H9 (cell line): ENCODE measurements at regions not wholly inside any gene's neighbourhood (a gene's known extent, or its start where the extent isn't known, plus 50 kb on each side); places are given as distances from the start of the nearest gene placed in this dataset.

Experiments
- DNase-seq: peaks from one replicate; pipeline ENCODE4 v3.0.0-alpha.2; 2017
- H2AFZ ChIP-seq: one replicate; pipeline ENCODE4 v1.6.1; 2013; ENCODE audit warnings: mild to moderate bottlenecking, low read length, control low read depth, moderate library complexity
- H2AK5ac ChIP-seq: 2 replicates; pipeline ENCODE4 v1.6.1; 2013; ENCODE audit warnings: low read length, control low read depth, mixed read lengths; ENCODE audit not compliant: insufficient read length
- H2BK120ac ChIP-seq: one replicate; pipeline ENCODE4 v1.6.1; 2013; ENCODE audit warnings: low read depth, mild to moderate bottlenecking, low read length, control low read depth, inconsistent platforms; ENCODE audit not compliant: poor library complexity, severe bottlenecking
- H2BK12ac ChIP-seq: 2 replicates; pipeline ENCODE4 v1.6.1; 2013; ENCODE audit warnings: low read length, control low read depth, mixed read lengths, low read depth; ENCODE audit not compliant: insufficient read length
- H2BK15ac ChIP-seq: 2 replicates; pipeline ENCODE4 v1.6.1; 2013; ENCODE audit warnings: low read depth, low read length, control low read depth
- H2BK20ac ChIP-seq: one replicate; pipeline ENCODE4 v1.6.1; 2013; ENCODE audit warnings: low read depth, mild to moderate bottlenecking, low read length, control low read depth, inconsistent platforms; ENCODE audit not compliant: poor library complexity, severe bottlenecking
- H2BK5ac ChIP-seq: 2 replicates; pipeline ENCODE4 v1.6.1; 2013; ENCODE audit warnings: low read length, control low read depth, mixed read lengths; ENCODE audit not compliant: insufficient read length
- H3K14ac ChIP-seq: 2 replicates; pipeline ENCODE4 v1.6.1; 2013; ENCODE audit warnings: low read length, control low read depth; ENCODE audit not compliant: insufficient read depth
- H3K18ac ChIP-seq: 2 replicates; pipeline ENCODE4 v1.6.1; 2013; ENCODE audit warnings: low read depth, mild to moderate bottlenecking, mixed read lengths, low read length, control low read depth; ENCODE audit not compliant: insufficient read length
- H3K23ac ChIP-seq: 2 replicates; pipeline ENCODE4 v1.6.1; 2013; ENCODE audit warnings: low read length, control low read depth, mixed read lengths, low read depth; ENCODE audit not compliant: insufficient read length
- H3K23me2 ChIP-seq: 2 replicates; pipeline ENCODE4 v1.6.1; 2013; ENCODE audit warnings: low read depth, mild to moderate bottlenecking, mixed read lengths, low read length, control low read depth; ENCODE audit not compliant: insufficient read length, poor library complexity, severe bottlenecking
- H3K27ac ChIP-seq: 2 replicates; pipeline ENCODE4 v1.5.1; 2013; ENCODE audit warnings: low read length, control low read depth, mixed read lengths, low read depth; ENCODE audit not compliant: insufficient read length
- H3K27me3 ChIP-seq: 2 replicates; pipeline ENCODE4 v1.6.1; 2013; ENCODE audit warnings: low read length, control low read depth, inconsistent platforms; ENCODE audit not compliant: insufficient read depth
- H3K4ac ChIP-seq: 2 replicates; pipeline ENCODE4 v1.6.1; 2013; ENCODE audit warnings: low read depth, mild to moderate bottlenecking, control low read depth, inconsistent platforms, low read length, moderate library complexity
- H3K4me1 ChIP-seq: 2 replicates; pipeline ENCODE4 v1.6.1; 2013; ENCODE audit warnings: low read length, control low read depth, inconsistent platforms; ENCODE audit not compliant: insufficient read depth
- H3K4me2 ChIP-seq: 2 replicates; pipeline ENCODE4 v1.6.1; 2013; ENCODE audit warnings: low read length, control low read depth, mixed read lengths; ENCODE audit not compliant: insufficient read length, insufficient read depth
- H3K56ac ChIP-seq: 2 replicates; pipeline ENCODE4 v1.6.1; 2013; ENCODE audit warnings: low read depth, mild to moderate bottlenecking, mixed read lengths, low read length, control low read depth; ENCODE audit not compliant: insufficient read length
- H3K79me1 ChIP-seq: 2 replicates; pipeline ENCODE4 v1.6.1; 2013; ENCODE audit warnings: low read depth, mild to moderate bottlenecking, moderate library complexity, low read length, control low read depth, inconsistent platforms; ENCODE audit not compliant: insufficient read depth, poor library complexity, severe bottlenecking
- H3K79me2 ChIP-seq: 2 replicates; pipeline ENCODE4 v1.6.1; 2013; ENCODE audit warnings: low read length, control low read depth, inconsistent platforms; ENCODE audit not compliant: insufficient read depth
- H3K9ac ChIP-seq: 2 replicates; pipeline ENCODE4 v1.6.1; 2013; ENCODE audit warnings: low read length, control low read depth, mixed read lengths; ENCODE audit not compliant: insufficient read length; ENCODE audit errors: extremely low read depth
- H3K9me3 ChIP-seq: one replicate; pipeline ENCODE4 v1.6.1; 2013; ENCODE audit warnings: low read depth, low read length, inconsistent platforms; ENCODE audit not compliant: control insufficient read depth
- H3T11ph ChIP-seq: one replicate; pipeline ENCODE4 v1.6.1; 2013; ENCODE audit warnings: mild to moderate bottlenecking, low read length, control low read depth, inconsistent platforms
- H4K20me1 ChIP-seq: one replicate; pipeline ENCODE4 v1.6.1; 2013; ENCODE audit not compliant: control insufficient read depth, insufficient read length, insufficient read depth
- H4K5ac ChIP-seq: 2 replicates; pipeline ENCODE4 v1.6.1; 2013; ENCODE audit warnings: low read depth, mild to moderate bottlenecking, mixed read lengths, low read length, control low read depth; ENCODE audit not compliant: insufficient read length
- H4K8ac ChIP-seq: replicated peaks from 2 replicates; pipeline ENCODE4 v1.6.1; 2013; ENCODE audit warnings: low read length, control low read depth, mixed read lengths, low read depth; ENCODE audit not compliant: insufficient read length
- H4K91ac ChIP-seq: 2 replicates; pipeline ENCODE4 v1.6.1; 2013; ENCODE audit warnings: low read depth, mild to moderate bottlenecking, moderate library complexity, mixed read lengths, low read length, control low read depth; ENCODE audit not compliant: insufficient read length
- H3K27ac Mint-ChIP-seq, 3 experiments: 2 replicates in 2 of 3; 3 replicates in 1 of 3; pipeline ENCODE4 v1.8.0; 2020 to 2021; ENCODE audit warnings: mixed read lengths in 3 of 3, mild to moderate bottlenecking in 1 of 3, moderate library complexity in 1 of 3
- H3K27me3 Mint-ChIP-seq: 2 replicates; pipeline ENCODE4 v1.8.0; 2021; ENCODE audit warnings: low read depth, mild to moderate bottlenecking, moderate library complexity, mixed read lengths
- H3K36me3 Mint-ChIP-seq, 3 experiments: 2 replicates in 2 of 3; 3 replicates in 1 of 3; pipeline ENCODE4 v1.8.0; 2020 to 2021; ENCODE audit warnings: low read depth in 3 of 3, mixed read lengths in 3 of 3; ENCODE audit not compliant: insufficient read depth in 1 of 3
- H3K4me1 Mint-ChIP-seq, 2 experiments: 2 replicates each; pipeline ENCODE4 v1.8.0; 2020; ENCODE audit warnings: mixed read lengths in 2 of 2
- H3K4me3 Mint-ChIP-seq, 2 experiments: 2 replicates in 1 of 2; 3 replicates in 1 of 2; pipeline ENCODE4 v1.8.0; 2020 to 2021; ENCODE audit warnings: mild to moderate bottlenecking in 2 of 2, mixed read lengths in 2 of 2, moderate library complexity in 1 of 2
- H3K9me3 Mint-ChIP-seq, 2 experiments: 2 replicates in 1 of 2; 3 replicates in 1 of 2; pipeline ENCODE4 v1.8.0; 2020; ENCODE audit warnings: mild to moderate bottlenecking in 2 of 2, mixed read lengths in 2 of 2, moderate library complexity in 1 of 2
- WGBS: extraction: QIAGEN DNeasy Blood & Tissue Kit; methylation state at CpG from one replicate; pipeline ENCODE4 v1.1.7; 2013; ENCODE audit warnings: missing lambda C conversion rate, low lambda C conversion rate, mixed read lengths; ENCODE audit not compliant: insufficient read length; ENCODE audit errors: extremely low coverage; 5-methylcytosine and 5-hydroxymethylcytosine counted together
- TF ChIP-seq, protein P1 (sequence below): fragments of 200-600 bp; sonication (generic); conservative IDR thresholded peaks from 3 replicates; pipeline ENCODE4 v1.8.0; 2021; ENCODE audit warnings: antibody characterized with exemption, mild to moderate bottlenecking

GRCh38 chr6:149212206-149212605 is 105.3 kb upstream of the TAB2 start:
- H4K20me1 ChIP-seq: no peaks in the 10 kb centered on the region
- H3K9me3 ChIP-seq: no peaks in the 10 kb centered on the region
- H4K8ac ChIP-seq: no peak overlapping the region
- Mint-ChIP-seq H3K4me1 (peaks cover 11 to 12% of the 10 kb centered on the region in 2 experiments), H3K4me3 (no peak overlapping the region), H3K27me3 (peaks cover 4% of the 10 kb centered on the region; the same call in 1 of the 2 replicates), H3K36me3 (no peaks in the 10 kb centered on the region; a peak in 1 of 7 replicates), H3K9me3 (no peaks in the 10 kb centered on the region; a peak in 1 of 5 replicates), H3K27ac (no peak overlapping the region)
- no peak overlapping the region for H3T11ph ChIP-seq
- H3K14ac ChIP-seq: no peak overlapping the region
- H2BK120ac ChIP-seq: no peak overlapping the region
- H2AFZ ChIP-seq: no peak overlapping the region
- WGBS: no CpG with 5 or more reads among the region's 6 CpGs
- no peak for DNase-seq
- TF ChIP-seq, protein P1, sequence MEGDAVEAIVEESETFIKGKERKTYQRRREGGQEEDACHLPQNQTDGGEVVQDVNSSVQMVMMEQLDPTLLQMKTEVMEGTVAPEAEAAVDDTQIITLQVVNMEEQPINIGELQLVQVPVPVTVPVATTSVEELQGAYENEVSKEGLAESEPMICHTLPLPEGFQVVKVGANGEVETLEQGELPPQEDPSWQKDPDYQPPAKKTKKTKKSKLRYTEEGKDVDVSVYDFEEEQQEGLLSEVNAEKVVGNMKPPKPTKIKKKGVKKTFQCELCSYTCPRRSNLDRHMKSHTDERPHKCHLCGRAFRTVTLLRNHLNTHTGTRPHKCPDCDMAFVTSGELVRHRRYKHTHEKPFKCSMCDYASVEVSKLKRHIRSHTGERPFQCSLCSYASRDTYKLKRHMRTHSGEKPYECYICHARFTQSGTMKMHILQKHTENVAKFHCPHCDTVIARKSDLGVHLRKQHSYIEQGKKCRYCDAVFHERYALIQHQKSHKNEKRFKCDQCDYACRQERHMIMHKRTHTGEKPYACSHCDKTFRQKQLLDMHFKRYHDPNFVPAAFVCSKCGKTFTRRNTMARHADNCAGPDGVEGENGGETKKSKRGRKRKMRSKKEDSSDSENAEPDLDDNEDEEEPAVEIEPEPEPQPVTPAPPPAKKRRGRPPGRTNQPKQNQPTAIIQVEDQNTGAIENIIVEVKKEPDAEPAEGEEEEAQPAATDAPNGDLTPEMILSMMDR: no peak
- no peak overlapping the region for H3K27ac ChIP-seq
- H2BK5ac ChIP-seq: no peak overlapping the region
- no peak overlapping the region for H3K4ac ChIP-seq
- no peak overlapping the region for H4K91ac ChIP-seq
- no peak overlapping the region for H3K9ac ChIP-seq
- peaks cover 4% of the 10 kb centered on the region for H3K4me1 ChIP-seq
- no peak overlapping the region for H3K56ac ChIP-seq
- no peak overlapping the region for H2BK12ac ChIP-seq
- H3K27me3 ChIP-seq: no peaks in the 10 kb centered on the region
- no peak overlapping the region for H2BK20ac ChIP-seq
- no peak overlapping the region for H2AK5ac ChIP-seq
- H2BK15ac ChIP-seq: no peak overlapping the region
- H4K5ac ChIP-seq: no peak overlapping the region
- no peaks in the 10 kb centered on the region for H3K79me2 ChIP-seq
- H3K79me1 ChIP-seq: no peaks in the 10 kb centered on the region
- no peak overlapping the region for H3K4me2 ChIP-seq
- no peaks in the 10 kb centered on the region for H3K23me2 ChIP-seq
- no peak overlapping the region for H3K18ac ChIP-seq
- no peak overlapping the region for H3K23ac ChIP-seq
